ENCODE measurements at regions not wholly inside any gene's neighbourhood (a gene's known extent, or its start where the extent isn't known, plus 50 kb on each side); places are given as distances from the start of the nearest gene placed in this dataset.
"Not testable (repeated sequence)": the region's sequence is repeated elsewhere in the genome, so short reads cannot be mapped to it uniquely, and the experiment has no call there.

- DNase-seq, result not testable (repeated sequence)
Measured at GRCh38 chr3:3407707-3408106, 228.2 kb upstream of the CRBN start.

- no peak for DNase-seq
Measured at GRCh38 chr3:3405131-3405530, 225.6 kb upstream of the CRBN start.

- no peak for DNase-seq
Measured at GRCh38 chr3:3403700-3404099, 224.2 kb upstream of the CRBN start.

GRCh38 chr3:3392946-3393345 is 213.5 kb upstream of the CRBN start:
- DNase-seq, result no peak

- DNase-seq, result no peak
Measured at GRCh38 chr3:3383461-3383860, 204.0 kb upstream of the CRBN start.

GRCh38 chr3:3372210-3372777 is 192.8 kb upstream of the CRBN start:
- DNase-seq, result no peak

GRCh38 chr3:3368306-3368705 is 188.8 kb upstream of the CRBN start:
- DNase-seq, result no peak

- DNase-seq, result no peak
Measured at GRCh38 chr3:3366386-3366785, 186.9 kb upstream of the CRBN start.

GRCh38 chr3:3365716-3366115 is 186.2 kb upstream of the CRBN start:
- DNase-seq, result no peak

GRCh38 chr3:3356846-3357245 is 177.4 kb upstream of the CRBN start:
- peak; percentile 45 for DNase-seq

- DNase-seq, result no peak
Measured at GRCh38 chr3:3355442-3355841, 176.0 kb upstream of the CRBN start.

GRCh38 chr3:3353153-3353552 is 173.7 kb upstream of the CRBN start:
- DNase-seq, result no peak

- DNase-seq, result no peak
Measured at GRCh38 chr3:3351226-3351625, 171.7 kb upstream of the CRBN start.

GRCh38 chr3:3347056-3347455 is 167.6 kb upstream of the CRBN start:
- DNase-seq, result not testable (repeated sequence)

GRCh38 chr3:3346556-3346955 is 167.1 kb upstream of the CRBN start:
- DNase-seq, result no peak

- no peak for DNase-seq
Measured at GRCh38 chr3:3342141-3342540, 162.7 kb upstream of the CRBN start.

- DNase-seq, result no peak
Measured at GRCh38 chr3:3340965-3341895, 161.7 kb upstream of the CRBN start.

- DNase-seq, result no peak
Measured at GRCh38 chr3:3340526-3340925, 161.0 kb upstream of the CRBN start.

- no peak for DNase-seq
Measured at GRCh38 chr3:3335903-3336302, 156.4 kb upstream of the CRBN start.

GRCh38 chr3:3334491-3334890 is 155.0 kb upstream of the CRBN start:
- no peak for DNase-seq

- no peak for DNase-seq
Measured at GRCh38 chr3:3333571-3333970, 154.1 kb upstream of the CRBN start.

- DNase-seq, result no peak
Measured at GRCh38 chr3:3316521-3316920, 137.0 kb upstream of the CRBN start.

GRCh38 chr3:3315846-3316245 is 136.4 kb upstream of the CRBN start:
- DNase-seq, result no peak

GRCh38 chr3:3309887-3310286 is 130.4 kb upstream of the CRBN start:
- DNase-seq, result no peak

- DNase-seq, result no peak
Measured at GRCh38 chr3:3308809-3309208, 129.3 kb upstream of the CRBN start.
